HFFc6 (cell line): ENCODE measurements at regions not wholly inside any gene's neighbourhood (a gene's known extent, or its start where the extent isn't known, plus 50 kb on each side); places are given as distances from the start of the nearest gene placed in this dataset.

Experiments
- DNase-seq: peaks from one replicate; pipeline ENCODE4 v3.0.0-alpha.2; 2018
- H3K27ac Mint-ChIP-seq: 2 replicates; pipeline ENCODE4 v1.8.0; 2020; ENCODE audit warnings: mild to moderate bottlenecking, mixed read lengths
- H3K27me3 Mint-ChIP-seq: 2 replicates; pipeline ENCODE4 v1.8.0; 2021; ENCODE audit warnings: mild to moderate bottlenecking, moderate library complexity, mixed read lengths; ENCODE audit not compliant: insufficient read depth
- H3K36me3 Mint-ChIP-seq: 2 replicates; pipeline ENCODE4 v1.8.0; 2021; ENCODE audit warnings: low read depth, mixed read lengths
- H3K4me1 Mint-ChIP-seq: 2 replicates; pipeline ENCODE4 v1.8.0; 2020; ENCODE audit warnings: low read depth, mixed read lengths
- H3K4me3 Mint-ChIP-seq: 2 replicates; pipeline ENCODE4 v1.8.0; 2020; ENCODE audit warnings: mild to moderate bottlenecking, moderate library complexity, mixed read lengths
- H3K9me3 Mint-ChIP-seq: 2 replicates; pipeline ENCODE4 v1.8.0; 2020; ENCODE audit warnings: mild to moderate bottlenecking, mixed read lengths
- CTCF ChIP-seq: fragments of 200-600 bp; sonication (generic); IDR thresholded peaks from 2 replicates; pipeline ENCODE4 v1.5.0; 2021; ENCODE audit warnings: antibody characterized with exemption, mild to moderate bottlenecking

- Mint-ChIP-seq H3K27me3 (no peaks in the 10 kb centered on the region; the same call in 1 of the 2 replicates), H3K36me3 (peaks cover 6% of the 10 kb centered on the region; the same call in 1 of the 2 replicates), H3K4me1 (peaks cover 37% of the 10 kb centered on the region), H3K9me3 (no peaks in the 10 kb centered on the region; the same call in 1 of the 2 replicates), H3K27ac (no peak overlapping the region), H3K4me3 (no peak overlapping the region)
- TF ChIP-seq CTCF, result no peak
- peak; percentile 27 for DNase-seq
Measured at GRCh38 chr2:220894069-220894468, 678.0 kb downstream of the EPHA4 start.

GRCh38 chr2:220899492-220899891 is 672.6 kb downstream of the EPHA4 start:
- Mint-ChIP-seq H3K4me1 (peaks cover 6% of the 10 kb centered on the region), H3K36me3 (no peaks in the 10 kb centered on the region), H3K27ac (no peak overlapping the region), H3K27me3 (no peaks in the 10 kb centered on the region; the same call in 1 of the 2 replicates), H3K9me3 (no peaks in the 10 kb centered on the region; the same call in 1 of the 2 replicates), H3K4me3 (no peak overlapping the region)
- TF ChIP-seq CTCF, result no peak
- no peak for DNase-seq

GRCh38 chr2:220904015-220904414 is 668.1 kb downstream of the EPHA4 start:
- H3K9me3 Mint-ChIP-seq, result no peaks in the 10 kb centered on the region; the same call in 1 of the 2 replicates
- H3K4me1 Mint-ChIP-seq, result no peaks in the 10 kb centered on the region
- TF ChIP-seq CTCF, result no peak
- no peak for DNase-seq
- no peaks in the 10 kb centered on the region for H3K27me3 Mint-ChIP-seq
- H3K27ac Mint-ChIP-seq, result no peak overlapping the region
- H3K36me3 Mint-ChIP-seq, result no peaks in the 10 kb centered on the region
- H3K4me3 Mint-ChIP-seq, result no peak overlapping the region

- H3K4me3 Mint-ChIP-seq, result no peak overlapping the region
Measured at GRCh38 chr2:220913384-220913783, 658.7 kb downstream of the EPHA4 start.

GRCh38 chr2:220915092-220915623 is 656.9 kb downstream of the EPHA4 start:
- TF ChIP-seq CTCF, result no peak
- no peaks in the 10 kb centered on the region for H3K27me3 Mint-ChIP-seq

More at GRCh38 chr2:220913384-220913783, 658.7 kb downstream of the EPHA4 start:
- no peak for TF ChIP-seq CTCF
- DNase-seq, result no peak
- Mint-ChIP-seq H3K27me3 (no peaks in the 10 kb centered on the region), H3K27ac (no peak overlapping the region), H3K36me3 (no peaks in the 10 kb centered on the region), H3K4me1 (no peaks in the 10 kb centered on the region), H3K9me3 (no peaks in the 10 kb centered on the region; the same call in 1 of the 2 replicates)

More at GRCh38 chr2:220915092-220915623, 656.9 kb downstream of the EPHA4 start:
- H3K9me3 Mint-ChIP-seq, result no peaks in the 10 kb centered on the region; the same call in 1 of the 2 replicates
- no peaks in the 10 kb centered on the region for H3K36me3 Mint-ChIP-seq
- no peaks in the 10 kb centered on the region for H3K4me1 Mint-ChIP-seq
- no peak for DNase-seq
- H3K27ac Mint-ChIP-seq, result no peak overlapping the region
- H3K4me3 Mint-ChIP-seq, result no peak overlapping the region
